Stimulated activated CD8-positive, alpha-beta memory T cell treated with anti-CD3 and anti-CD28 coated beads, Interleukin-12 subunit alpha, Interleukin-12 subunit beta, amount 100 ng/mL, for 24 hours (primary cell): ENCODE measurements at regions not wholly inside any gene's neighbourhood (a gene's known extent, or its start where the extent isn't known, plus 50 kb on each side); places are given as distances from the start of the nearest gene placed in this dataset.
"Not testable (repeated sequence)": the region's sequence is repeated elsewhere in the genome, so short reads cannot be mapped to it uniquely, and the experiment has no call there.

Source experiments
- DNase-seq: peaks from one replicate; pipeline ENCODE4 v3.0.0-alpha.2; 2020; ENCODE audit errors: extremely low read depth

- no peak for DNase-seq
Measured at GRCh38 chr1:4171480-4172450, 271.7 kb upstream of the C1orf174 start.

- DNase-seq = no peak
Measured at GRCh38 chr1:4172644-4173599, 272.9 kb upstream of the C1orf174 start.

- no peak for DNase-seq
Measured at GRCh38 chr1:4173731-4174130, 273.7 kb upstream of the C1orf174 start.

GRCh38 chr1:4174291-4175200 lies 274.5 kb upstream of the C1orf174 start:
- no peak for DNase-seq

GRCh38 chr1:4175566-4176405 lies 275.7 kb upstream of the C1orf174 start:
- no peak for DNase-seq

GRCh38 chr1:4176841-4177240 lies 276.8 kb upstream of the C1orf174 start:
- no peak for DNase-seq

- DNase-seq = no peak
Measured at GRCh38 chr1:4177425-4178150, 277.5 kb upstream of the C1orf174 start.

GRCh38 chr1:4178501-4179113 lies 278.5 kb upstream of the C1orf174 start:
- no peak for DNase-seq

GRCh38 chr1:4179914-4180735 lies 280.1 kb upstream of the C1orf174 start:
- DNase-seq = no peak

GRCh38 chr1:4186486-4186885 lies 286.4 kb upstream of the C1orf174 start:
- not testable (repeated sequence) for DNase-seq

GRCh38 chr1:4203501-4203900 lies 303.4 kb upstream of the C1orf174 start:
- DNase-seq = no peak

GRCh38 chr1:4207183-4207582 lies 307.1 kb upstream of the C1orf174 start:
- DNase-seq = no peak

GRCh38 chr1:4207842-4208692 lies 308.0 kb upstream of the C1orf174 start:
- no peak for DNase-seq

- DNase-seq = no peak
Measured at GRCh38 chr1:4210043-4210442, 310.0 kb upstream of the C1orf174 start.

GRCh38 chr1:4212796-4213195 lies 312.7 kb upstream of the C1orf174 start:
- no peak for DNase-seq

- DNase-seq = no peak
Measured at GRCh38 chr1:4213366-4213973, 313.4 kb upstream of the C1orf174 start.

- DNase-seq = no peak
Measured at GRCh38 chr1:4214826-4215225, 314.8 kb upstream of the C1orf174 start.
